Skeletal muscle cell (primary cell): ENCODE measurements at regions not wholly inside any gene's neighbourhood (a gene's known extent, or its start where the extent isn't known, plus 50 kb on each side); places are given as distances from the start of the nearest gene placed in this dataset.

Source experiments
- DNase-seq: peaks from one replicate; pipeline ENCODE4 v3.0.0-alpha.2; 2010; ENCODE audit warnings: low read depth
- H3K4me3 ChIP-seq: 2 replicates; pipeline ENCODE4 v1.5.1; 2011; ENCODE audit warnings: low read depth, mild to moderate bottlenecking, control low read depth, low read length, moderate library complexity

DNA sequence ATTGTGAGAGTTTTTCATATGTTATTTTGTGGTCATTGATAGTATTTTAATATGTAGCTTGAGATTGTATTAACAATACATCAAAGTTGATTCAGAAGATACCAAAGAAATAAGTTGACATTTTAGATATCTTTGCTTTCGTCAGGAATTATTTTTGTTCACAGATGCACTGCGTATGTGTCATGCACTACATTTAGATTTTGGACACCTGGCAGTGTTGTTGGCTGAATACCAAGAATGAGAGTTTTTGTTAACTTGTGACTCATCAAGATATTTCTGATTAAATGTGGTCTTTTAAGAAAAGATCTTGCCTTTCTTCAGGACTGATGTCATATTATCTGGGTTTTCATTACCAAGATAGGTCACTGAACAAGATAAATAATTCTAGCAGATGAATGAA lies 633.4 kb downstream of the CENPC start:
- H3K4me3 ChIP-seq: no peak overlapping the region
- DNase-seq: no peak

GRCh38 chr4:66906314-66906713 lies 639.0 kb downstream of the CENPC start:
- H3K4me3 ChIP-seq: no peak overlapping the region
- DNase-seq: no peak

- H3K4me3 ChIP-seq: no peak overlapping the region
- DNase-seq: no peak
Observed at GRCh38 chr4:66899422-66900065, 645.8 kb downstream of the CENPC start.

DNA sequence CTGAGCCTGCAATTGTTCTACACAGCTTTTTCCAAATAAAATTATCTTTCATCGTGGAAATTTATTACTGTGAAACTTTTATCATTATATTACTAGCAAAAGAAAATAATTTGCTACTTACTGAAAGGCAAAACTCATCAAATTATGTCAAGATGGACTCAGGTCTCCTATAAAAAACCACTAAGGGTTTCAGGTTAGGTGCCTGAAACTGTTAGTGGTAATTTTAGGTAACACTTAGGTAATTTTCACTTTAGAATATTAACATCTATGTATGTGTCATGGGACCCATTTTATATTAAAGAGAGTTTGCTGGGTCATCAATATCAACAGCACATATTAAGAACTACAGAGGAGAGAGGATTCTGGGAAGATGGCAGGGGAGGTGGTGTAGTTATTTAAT lies 651.5 kb downstream of the CENPC start:
- no peak for DNase-seq

DNA sequence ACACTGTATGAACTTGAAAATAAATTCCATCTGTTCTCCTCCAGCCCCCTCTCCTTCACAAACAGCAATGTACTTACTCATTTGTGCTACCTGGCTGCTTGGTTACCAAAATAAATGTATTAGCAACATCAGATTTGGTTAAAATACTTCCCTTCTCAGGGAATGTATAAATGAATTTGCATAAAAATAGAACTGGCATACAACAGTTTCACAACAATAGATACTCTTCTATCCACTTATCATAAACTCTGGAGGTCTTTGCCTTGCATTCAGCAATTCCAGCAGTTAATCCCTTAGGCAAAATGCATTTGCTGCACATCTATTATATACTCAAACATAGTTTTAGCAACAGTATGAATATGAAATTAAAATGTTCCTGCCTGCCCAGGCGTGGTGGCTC lies 658.2 kb downstream of the CENPC start:
- DNase-seq: no peak
- no peak overlapping the region for H3K4me3 ChIP-seq

More for the DNA sequence above, 651.5 kb downstream of the CENPC start:
- H3K4me3 ChIP-seq: no peak overlapping the region

DNA sequence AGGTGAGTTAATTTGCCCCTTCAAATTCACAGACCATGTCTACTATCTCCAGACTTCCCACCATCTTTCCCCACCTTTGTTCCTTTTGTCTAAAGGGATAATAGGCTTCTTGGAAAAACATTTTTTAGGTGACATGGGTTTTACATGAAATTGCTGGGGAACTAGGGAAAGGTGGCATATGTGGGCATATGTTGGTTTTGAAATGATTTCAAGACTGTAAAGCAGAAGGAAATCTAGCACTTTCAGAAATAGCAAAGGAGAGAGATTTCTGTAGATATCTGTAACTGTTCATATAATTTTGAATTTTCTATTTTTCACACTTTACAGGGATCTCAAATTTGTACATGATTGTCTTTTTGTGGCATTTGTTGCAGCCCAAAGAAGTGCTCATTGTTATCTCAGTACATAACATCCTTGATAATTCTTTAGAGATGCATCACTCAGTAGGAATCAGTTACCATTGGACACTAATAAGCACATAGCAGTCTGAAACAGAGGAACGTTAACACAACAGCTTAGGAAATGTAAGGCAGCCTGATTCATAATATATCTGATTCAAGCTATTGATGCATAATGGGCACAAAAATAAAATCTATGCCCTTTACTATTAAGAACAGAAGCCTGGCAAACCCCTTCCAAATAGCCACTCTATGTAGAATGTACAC lies 659.7 kb downstream of the CENPC start:
- DNase-seq: no peak
- no peak overlapping the region for H3K4me3 ChIP-seq

DNA sequence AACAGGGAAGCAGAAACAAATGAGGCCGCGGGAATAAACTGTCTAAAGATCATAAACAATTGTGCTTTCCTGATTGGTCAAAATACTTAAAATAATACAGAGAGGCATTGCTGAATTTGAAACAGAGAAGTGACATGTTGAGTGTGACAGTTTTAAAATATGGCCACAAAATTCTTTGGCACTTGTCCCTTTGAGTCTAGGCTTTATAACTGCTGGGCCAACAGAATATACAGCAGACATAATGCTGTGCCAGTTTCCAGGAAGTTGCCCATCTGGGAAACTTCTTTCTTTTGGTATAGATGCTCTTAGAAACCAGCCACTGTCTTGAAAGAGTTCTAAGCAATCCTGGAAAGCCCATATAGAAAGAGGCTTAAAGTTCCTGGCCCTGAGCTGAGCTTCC lies 668.4 kb downstream of the CENPC start:
- H3K4me3 ChIP-seq: no peak overlapping the region
- no peak for DNase-seq

- no peak overlapping the region for H3K4me3 ChIP-seq
- DNase-seq: no peak
Observed at GRCh38 chr4:66872661-66873060, 672.6 kb downstream of the CENPC start.

GRCh38 chr4:66863481-66863880 lies 681.8 kb downstream of the CENPC start:
- DNase-seq: no peak

DNA sequence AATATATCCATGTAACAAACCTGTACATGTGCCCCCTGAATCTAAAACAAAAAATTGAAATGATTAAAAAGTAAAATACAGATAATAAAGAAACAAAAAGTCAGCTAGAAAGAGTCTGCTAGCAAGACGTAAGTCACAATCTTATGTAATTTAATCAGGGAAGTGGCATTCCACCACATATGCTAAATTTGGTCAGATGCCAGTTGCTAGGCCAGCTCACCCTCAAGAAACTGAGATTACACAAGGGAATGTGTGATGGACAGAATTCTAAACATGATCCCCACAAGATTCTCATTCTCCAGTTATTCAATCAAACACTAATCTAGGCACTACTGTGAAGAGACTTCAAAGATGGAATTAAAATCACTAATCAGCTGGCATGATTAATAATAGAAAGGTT lies 689.3 kb downstream of the CENPC start:
- DNase-seq: no peak
- H3K4me3 ChIP-seq: no peak overlapping the region

More at GRCh38 chr4:66863481-66863880, 681.8 kb downstream of the CENPC start:
- H3K4me3 ChIP-seq: no peak overlapping the region

- no peak overlapping the region for H3K4me3 ChIP-seq
- no peak for DNase-seq
Observed at GRCh38 chr4:66853845-66854244, 691.5 kb downstream of the CENPC start.

DNA sequence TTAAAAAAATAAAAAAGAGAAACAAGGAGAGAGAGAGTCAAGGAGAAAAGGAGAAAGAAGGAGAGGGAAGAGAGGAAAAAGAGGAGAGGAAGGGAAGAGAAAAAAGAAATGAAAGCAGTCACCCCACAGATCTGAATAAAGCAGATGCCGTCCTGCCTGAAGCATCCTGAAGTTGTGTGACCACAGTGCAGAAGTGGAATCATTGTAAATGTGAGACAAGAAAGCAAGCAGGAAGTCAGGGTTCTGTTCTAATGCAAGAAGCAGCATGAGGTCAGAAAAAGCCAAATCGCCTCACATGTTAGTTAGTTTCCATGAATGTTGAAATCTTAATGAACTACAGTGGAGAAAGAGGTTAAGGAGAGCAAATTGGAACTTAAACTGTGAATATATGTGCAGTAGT lies 692.5 kb downstream of the CENPC start:
- no peak for DNase-seq
- no peak overlapping the region for H3K4me3 ChIP-seq

DNA sequence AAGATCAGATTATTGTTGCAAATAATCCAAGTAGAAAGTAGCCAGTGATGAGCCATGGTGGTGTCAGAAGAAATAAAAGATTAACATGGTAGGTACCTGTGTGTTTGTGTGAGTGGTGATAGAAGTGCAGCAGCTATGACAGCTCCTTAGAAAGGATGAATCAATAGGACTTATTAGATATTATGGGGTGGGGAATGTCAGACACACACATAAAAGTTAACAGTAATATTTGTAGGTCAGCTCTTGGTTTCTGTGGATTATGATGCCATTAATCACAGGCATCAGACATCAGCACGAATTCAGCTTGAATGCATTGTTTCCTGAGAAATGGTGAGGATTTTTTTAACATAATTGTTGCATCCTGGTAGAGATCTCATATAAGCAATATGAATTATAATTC lies 695.7 kb downstream of the CENPC start:
- DNase-seq: no peak
- H3K4me3 ChIP-seq: no peak overlapping the region

DNA sequence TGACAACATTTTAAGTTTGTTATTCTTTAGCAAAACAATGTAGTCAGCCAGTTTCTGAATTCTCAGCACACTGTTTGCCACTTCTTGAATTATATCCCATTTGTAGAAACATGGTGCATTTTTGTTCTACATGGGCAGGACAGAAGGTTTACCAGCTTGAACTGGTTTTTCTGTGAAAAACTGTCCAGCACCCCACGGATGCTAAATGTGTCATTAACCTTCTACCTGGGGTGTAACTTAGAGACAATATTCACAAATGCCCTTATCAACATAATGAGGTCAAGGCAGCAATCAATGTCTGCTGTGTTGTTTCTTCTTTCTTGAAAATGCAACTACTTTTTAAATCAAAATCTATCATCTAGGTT lies 702.6 kb downstream of the CENPC start:
- no peak for DNase-seq

GRCh38 chr4:66842026-66842723 lies 703.1 kb downstream of the CENPC start:
- no peak for DNase-seq
- H3K4me3 ChIP-seq: no peak overlapping the region

More for the DNA sequence above, 702.6 kb downstream of the CENPC start:
- no peak overlapping the region for H3K4me3 ChIP-seq

GRCh38 chr4:66840178-66840577 lies 705.1 kb downstream of the CENPC start:
- H3K4me3 ChIP-seq: no peak overlapping the region
- no peak for DNase-seq

DNA sequence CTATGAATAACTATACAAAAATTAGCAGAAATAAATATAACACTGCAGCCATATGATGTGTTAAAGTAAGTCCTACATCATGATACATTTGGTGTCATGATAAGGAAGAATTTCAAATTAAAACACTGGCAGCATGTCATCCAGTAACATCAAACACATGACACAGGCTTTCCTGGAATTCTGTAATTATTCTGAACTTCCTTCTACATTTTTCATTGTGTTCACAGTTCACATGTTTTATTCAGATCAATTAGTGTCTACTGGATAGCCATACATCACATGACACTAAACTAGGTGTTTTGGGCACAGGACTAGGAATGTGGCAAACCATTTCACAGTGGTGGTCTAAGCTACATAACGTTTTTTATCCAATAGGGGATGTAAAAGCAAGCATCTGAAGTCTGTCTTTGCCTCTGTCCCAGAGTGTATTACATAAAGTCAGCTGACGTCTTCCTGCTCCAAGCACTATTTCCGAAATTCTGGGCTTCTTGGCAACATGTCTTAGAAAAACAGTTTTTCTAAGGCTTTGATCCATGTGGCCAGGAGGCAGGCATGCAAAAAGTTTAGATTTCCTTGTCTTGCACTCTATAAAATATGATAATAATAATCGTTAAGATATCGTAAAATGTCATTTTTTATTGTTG lies 707.9 kb downstream of the CENPC start:
- H3K4me3 ChIP-seq: no peak overlapping the region
- DNase-seq: no peak

DNA sequence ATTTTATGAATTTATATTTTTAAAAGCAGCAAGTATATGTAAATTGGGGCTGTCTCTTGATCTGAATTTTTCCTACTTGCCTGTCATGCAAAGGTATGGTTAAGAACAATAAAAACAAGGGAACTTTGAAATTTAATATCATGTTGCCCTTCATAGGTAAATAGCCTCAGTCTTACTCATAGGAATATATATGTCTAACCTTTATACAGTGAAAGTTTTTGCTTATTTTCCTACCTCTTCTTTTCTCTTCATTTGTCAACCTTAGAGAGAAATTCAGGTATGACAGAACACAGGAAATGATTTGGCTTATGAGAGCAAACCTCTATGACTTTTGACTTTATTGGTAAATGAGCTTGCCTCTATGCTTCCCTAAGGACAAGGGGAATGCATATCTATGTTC lies 716.0 kb downstream of the CENPC start:
- no peak for DNase-seq
- H3K4me3 ChIP-seq: no peak overlapping the region

- no peak for DNase-seq
- no peak overlapping the region for H3K4me3 ChIP-seq
Observed at GRCh38 chr4:66820681-66821080, 724.6 kb downstream of the CENPC start.

DNA sequence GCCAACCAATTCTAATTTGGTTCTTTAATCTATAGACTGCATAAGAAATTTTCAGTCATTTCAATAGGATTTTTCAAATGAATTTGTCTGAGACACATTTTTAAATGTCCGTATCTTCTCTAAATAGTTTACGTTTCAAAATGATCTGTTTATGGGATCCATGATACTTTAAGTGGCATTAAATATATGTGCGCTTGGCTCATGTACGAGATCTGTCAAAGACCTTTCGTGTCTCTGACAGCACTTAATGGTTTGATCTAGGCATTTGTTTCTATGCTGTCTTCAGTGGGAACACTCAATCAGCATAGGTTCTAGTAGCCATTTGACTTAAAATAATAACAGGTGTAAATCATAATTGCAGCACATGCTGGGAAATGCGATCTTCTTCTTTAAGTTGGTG lies 731.0 kb downstream of the CENPC start:
- no peak overlapping the region for H3K4me3 ChIP-seq
- DNase-seq: no peak
